NCI-H2227 treated with DMSO at 0.1 percent for 48 hours (cell line): ENCODE measurements at regions not wholly inside any gene's neighbourhood (a gene's known extent, or its start where the extent isn't known, plus 50 kb on each side); places are given as distances from the start of the nearest gene placed in this dataset.
"Not testable (repeated sequence)": the region's sequence is repeated elsewhere in the genome, so short reads cannot be mapped to it uniquely, and the experiment has no call there.

Source experiments
- DNase-seq: peaks from one replicate; lab custom pipeline; 2025; lab: John Stamatoyannopoulos, UW

GRCh38 chr7:66503551-66504031 lies 125.1 kb upstream of the KCTD7 start:
- DNase-seq: no peak

GRCh38 chr7:66504131-66504530 lies 124.5 kb upstream of the KCTD7 start:
- DNase-seq: no peak

- no peak for DNase-seq
Observed at GRCh38 chr7:66505009-66505408, 123.7 kb upstream of the KCTD7 start.

- DNase-seq: no peak
Observed at GRCh38 chr7:66505531-66506451, 122.9 kb upstream of the KCTD7 start.

GRCh38 chr7:66506703-66507102 lies 122.0 kb upstream of the KCTD7 start:
- not testable (repeated sequence) for DNase-seq

GRCh38 chr7:66507764-66508296 lies 120.9 kb upstream of the KCTD7 start:
- peak; percentile 45 for DNase-seq

- no peak for DNase-seq
Observed at GRCh38 chr7:66508431-66508830, 120.2 kb upstream of the KCTD7 start.

- DNase-seq: no peak
Observed at GRCh38 chr7:66514050-66514449, 114.6 kb upstream of the KCTD7 start.

GRCh38 chr7:66517212-66517909 lies 111.3 kb upstream of the KCTD7 start:
- DNase-seq: no peak

GRCh38 chr7:66518151-66518691 lies 110.5 kb upstream of the KCTD7 start:
- DNase-seq: no peak

- DNase-seq: no peak
Observed at GRCh38 chr7:66521675-66522074, 107.0 kb upstream of the KCTD7 start.

- no peak for DNase-seq
Observed at GRCh38 chr7:66522518-66522917, 106.2 kb upstream of the KCTD7 start.

GRCh38 chr7:66523409-66523808 lies 105.3 kb upstream of the KCTD7 start:
- no peak for DNase-seq

GRCh38 chr7:66524738-66525137 lies 103.9 kb upstream of the KCTD7 start:
- DNase-seq: no peak

- DNase-seq: not testable (repeated sequence)
Observed at GRCh38 chr7:66526782-66527181, 101.9 kb upstream of the KCTD7 start.

- no peak for DNase-seq
Observed at GRCh38 chr7:66528652-66529051, 100.0 kb upstream of the KCTD7 start.

- peak; percentile 11 for DNase-seq
Observed at GRCh38 chr7:66529883-66530610, 98.6 kb upstream of the KCTD7 start.

- DNase-seq: peak; percentile 42
Observed at GRCh38 chr7:66535414-66536329, 93.0 kb upstream of the KCTD7 start.

- no peak for DNase-seq
Observed at GRCh38 chr7:66537380-66537779, 91.3 kb upstream of the KCTD7 start.

GRCh38 chr7:66537876-66538275 lies 90.8 kb upstream of the KCTD7 start:
- DNase-seq: no peak

- no peak for DNase-seq
Observed at GRCh38 chr7:66539264-66539623, 89.4 kb upstream of the KCTD7 start.
